ENCODE measurements at regions not wholly inside any gene's neighbourhood (a gene's known extent, or its start where the extent isn't known, plus 50 kb on each side); places are given as distances from the start of the nearest gene placed in this dataset.
"Not testable (repeated sequence)": the region's sequence is repeated elsewhere in the genome, so short reads cannot be mapped to it uniquely, and the experiment has no call there.

DNA sequence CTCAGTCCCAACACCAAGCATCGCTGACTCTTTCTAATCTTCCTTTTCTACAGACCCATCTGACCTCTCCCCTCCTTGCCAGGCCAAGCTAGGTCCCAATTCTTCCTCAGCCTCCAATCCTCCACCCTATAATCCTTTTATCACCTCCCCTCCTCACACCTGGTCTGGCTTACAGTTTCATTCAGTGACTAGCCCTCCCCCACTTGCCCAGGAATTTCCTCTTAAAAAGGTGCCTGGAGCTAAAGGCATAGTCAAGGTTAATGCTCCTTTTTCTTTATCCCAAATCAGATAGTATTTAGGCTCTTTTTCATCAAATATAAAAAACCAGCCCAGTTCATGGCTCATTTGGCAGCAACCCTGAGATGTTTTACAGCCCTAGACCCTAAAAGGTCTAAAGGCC, 327.1 kb upstream of the KCNMB2 start:
- H3K4me1 ChIP-seq (ENCODE audit: insufficient read depth, low read length); H3K27ac Mint-ChIP-seq; H3K27me3 Mint-ChIP-seq; H3K9me3 ChIP-seq (ENCODE audit: control insufficient read depth in 1 of 2, insufficient read depth in 1 of 2, low read length in 2 of 2); POLR2A ChIA-PET; H3K4me1 Mint-ChIP-seq (ENCODE audit: low read depth); H3K9me3 Mint-ChIP-seq; H3K36me3 Mint-ChIP-seq (ENCODE audit: low read depth); H3K27me3 ChIP-seq (ENCODE audit: control insufficient read depth in 1 of 2, insufficient read depth in 2 of 2, low read length in 2 of 2); intact Hi-C loops (cut with DNase I, micrococcal nuclease); H3K4me3 Mint-ChIP-seq; H3K27ac ChIP-seq (ENCODE audit: low read depth in 1 of 2, low read length in 2 of 2); DNase-seq; H3K4me3 ChIP-seq (ENCODE audit: low read length); H3K36me3 ChIP-seq (ENCODE audit: insufficient read depth, low read length); ATAC-seq (ENCODE audit: poor library complexity): not testable (repeated sequence)
- CTCF ChIA-PET, result interaction anchor here (1.2 kb wide), 1 partner anchor 36 kb away, joined by 3 read pairs; no protein-coding TSS in a partner anchor

DNA sequence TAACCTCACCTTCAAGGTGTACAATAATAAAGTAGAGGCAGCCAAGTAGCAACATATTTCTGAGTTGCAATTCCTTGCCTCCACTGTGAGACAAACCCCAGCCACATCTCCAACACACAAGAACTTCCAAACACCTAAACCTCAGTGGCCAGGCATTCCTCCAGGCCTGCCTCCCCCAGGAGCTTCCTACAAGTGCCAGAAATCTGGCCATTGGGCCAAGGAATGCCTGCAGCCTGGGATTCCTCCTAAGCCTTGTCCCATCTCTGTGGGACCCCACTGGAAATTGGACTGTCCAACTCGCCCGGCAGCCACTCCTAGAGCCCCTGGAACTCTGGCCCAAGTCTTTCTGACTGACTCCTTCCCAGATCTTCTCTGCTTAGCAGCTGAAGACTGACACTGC, 326.6 kb upstream of the KCNMB2 start:
- ATAC-seq (ENCODE audit: poor library complexity); H3K9me3 ChIP-seq (ENCODE audit: control insufficient read depth in 1 of 2, insufficient read depth in 1 of 2, low read length in 2 of 2); H3K4me3 ChIP-seq (ENCODE audit: low read length); H3K4me3 Mint-ChIP-seq; H3K27ac Mint-ChIP-seq; intact Hi-C loops (cut with DNase I, micrococcal nuclease); H3K36me3 Mint-ChIP-seq (ENCODE audit: low read depth); H3K27ac ChIP-seq (ENCODE audit: low read depth in 1 of 2, low read length in 2 of 2); POLR2A ChIA-PET; H3K4me1 Mint-ChIP-seq (ENCODE audit: low read depth); H3K27me3 Mint-ChIP-seq; H3K36me3 ChIP-seq (ENCODE audit: insufficient read depth, low read length); H3K4me1 ChIP-seq (ENCODE audit: insufficient read depth, low read length); H3K27me3 ChIP-seq (ENCODE audit: control insufficient read depth in 1 of 2, insufficient read depth in 2 of 2, low read length in 2 of 2); H3K9me3 Mint-ChIP-seq; DNase-seq: not testable (repeated sequence)
- CTCF ChIA-PET, result interaction anchor here (1.2 kb wide), 1 partner anchor 36 kb away, joined by 3 read pairs; no protein-coding TSS in a partner anchor

DNA sequence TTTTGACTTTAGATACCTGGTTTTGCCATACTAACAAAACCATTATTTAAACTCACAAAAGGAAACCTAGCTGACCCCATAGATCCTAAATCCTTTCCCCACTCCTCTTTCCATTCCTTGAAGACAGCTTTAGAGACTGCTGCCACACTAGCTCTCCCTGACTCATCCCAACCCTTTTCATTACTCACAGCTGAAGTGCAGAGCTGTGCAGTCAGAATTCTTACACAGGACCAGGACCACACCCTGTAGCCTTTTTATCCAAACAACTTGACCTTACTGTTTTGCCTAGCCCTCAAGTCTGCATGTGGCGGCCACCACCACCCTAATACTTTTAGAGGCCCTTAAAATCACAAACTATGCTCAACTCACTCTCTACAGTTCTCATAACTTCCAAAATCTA, 325.1 kb upstream of the KCNMB2 start:
- DNase-seq; H3K27me3 Mint-ChIP-seq; H3K36me3 ChIP-seq (ENCODE audit: insufficient read depth, low read length); H3K9me3 Mint-ChIP-seq; CTCF ChIA-PET; H3K4me1 ChIP-seq (ENCODE audit: insufficient read depth, low read length); H3K27ac ChIP-seq (ENCODE audit: low read depth in 1 of 2, low read length in 2 of 2); H3K36me3 Mint-ChIP-seq (ENCODE audit: low read depth); H3K4me3 ChIP-seq (ENCODE audit: low read length); H3K4me1 Mint-ChIP-seq (ENCODE audit: low read depth); H3K9me3 ChIP-seq (ENCODE audit: control insufficient read depth in 1 of 2, insufficient read depth in 1 of 2, low read length in 2 of 2); ATAC-seq (ENCODE audit: poor library complexity); H3K27me3 ChIP-seq (ENCODE audit: control insufficient read depth in 1 of 2, insufficient read depth in 2 of 2, low read length in 2 of 2); POLR2A ChIA-PET; intact Hi-C loops (cut with DNase I, micrococcal nuclease); H3K27ac Mint-ChIP-seq; H3K4me3 Mint-ChIP-seq: not testable (repeated sequence)

DNA sequence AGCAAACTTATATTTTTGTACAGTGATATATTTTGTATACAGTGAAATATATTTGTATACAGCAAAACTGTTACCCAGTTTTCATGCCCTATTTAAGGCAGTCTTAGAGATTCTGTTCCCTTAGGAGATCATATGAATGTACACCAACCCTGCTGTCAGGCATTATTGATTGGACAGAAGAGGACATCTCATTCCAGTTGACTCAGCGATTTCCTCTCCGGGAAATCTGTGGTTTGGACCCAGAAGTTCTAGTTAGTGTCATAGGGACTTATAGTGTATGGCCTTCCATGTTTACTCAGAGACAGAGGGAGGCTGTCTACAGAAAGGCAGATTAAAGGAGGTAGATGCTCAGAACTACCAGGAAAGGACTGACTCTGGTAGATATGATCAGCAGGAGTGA, 318.8 kb upstream of the KCNMB2 start:
- ChIA-PET CTCF (no interaction called here), POLR2A (no interaction called here)
- H3K27ac Mint-ChIP-seq, result no peak overlapping the region
- H3K27me3 ChIP-seq (ENCODE audit: control insufficient read depth in 1 of 2, insufficient read depth in 2 of 2, low read length in 2 of 2), result no peaks in the 10 kb centered on the region
- no peaks in the 10 kb centered on the region for H3K36me3 ChIP-seq (ENCODE audit: insufficient read depth, low read length)
- DNase-seq (no peak), ATAC-seq (ENCODE audit: poor library complexity) (no peak)
- no peak overlapping the region for H3K27ac ChIP-seq (ENCODE audit: low read depth in 1 of 2, low read length in 2 of 2)
- no peaks in the 10 kb centered on the region for H3K9me3 ChIP-seq (ENCODE audit: control insufficient read depth in 1 of 2, insufficient read depth in 1 of 2, low read length in 2 of 2)
- no peaks in the 10 kb centered on the region for H3K4me1 Mint-ChIP-seq (ENCODE audit: low read depth)
- H3K36me3 Mint-ChIP-seq (ENCODE audit: low read depth), result no peaks in the 10 kb centered on the region
- intact Hi-C loops (cut with DNase I, micrococcal nuclease), result no loop called here
- no peaks in the 10 kb centered on the region for H3K9me3 Mint-ChIP-seq
- H3K4me1 ChIP-seq (ENCODE audit: insufficient read depth, low read length), result no peaks in the 10 kb centered on the region
- no peak overlapping the region for H3K4me3 ChIP-seq (ENCODE audit: low read length)
- TF ChIP-seq, protein P1, sequence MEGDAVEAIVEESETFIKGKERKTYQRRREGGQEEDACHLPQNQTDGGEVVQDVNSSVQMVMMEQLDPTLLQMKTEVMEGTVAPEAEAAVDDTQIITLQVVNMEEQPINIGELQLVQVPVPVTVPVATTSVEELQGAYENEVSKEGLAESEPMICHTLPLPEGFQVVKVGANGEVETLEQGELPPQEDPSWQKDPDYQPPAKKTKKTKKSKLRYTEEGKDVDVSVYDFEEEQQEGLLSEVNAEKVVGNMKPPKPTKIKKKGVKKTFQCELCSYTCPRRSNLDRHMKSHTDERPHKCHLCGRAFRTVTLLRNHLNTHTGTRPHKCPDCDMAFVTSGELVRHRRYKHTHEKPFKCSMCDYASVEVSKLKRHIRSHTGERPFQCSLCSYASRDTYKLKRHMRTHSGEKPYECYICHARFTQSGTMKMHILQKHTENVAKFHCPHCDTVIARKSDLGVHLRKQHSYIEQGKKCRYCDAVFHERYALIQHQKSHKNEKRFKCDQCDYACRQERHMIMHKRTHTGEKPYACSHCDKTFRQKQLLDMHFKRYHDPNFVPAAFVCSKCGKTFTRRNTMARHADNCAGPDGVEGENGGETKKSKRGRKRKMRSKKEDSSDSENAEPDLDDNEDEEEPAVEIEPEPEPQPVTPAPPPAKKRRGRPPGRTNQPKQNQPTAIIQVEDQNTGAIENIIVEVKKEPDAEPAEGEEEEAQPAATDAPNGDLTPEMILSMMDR (IDR thresholded peaks at IDR 0.05), result no peak
- no peaks in the 10 kb centered on the region for H3K27me3 Mint-ChIP-seq
- no peak overlapping the region for H3K4me3 Mint-ChIP-seq

DNA sequence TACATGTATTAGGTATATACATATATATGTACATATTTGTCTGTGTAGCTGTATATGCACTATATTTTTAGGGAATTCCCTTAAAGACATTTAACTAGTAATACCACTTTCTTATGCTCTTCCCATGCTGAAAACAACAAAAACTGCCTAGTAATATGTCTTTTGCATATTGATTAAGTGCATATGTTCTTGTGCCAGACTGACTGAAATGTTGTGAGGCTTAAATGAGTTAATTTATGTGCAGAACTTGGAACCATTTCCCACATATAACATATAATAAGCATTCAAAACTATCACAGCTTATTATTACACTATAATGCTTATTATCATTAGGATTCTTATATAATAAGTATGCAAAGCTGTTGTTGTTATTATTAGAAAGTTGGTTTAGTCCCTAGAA, 318.0 kb upstream of the KCNMB2 start:
- ChIA-PET POLR2A (no interaction called here), CTCF (no interaction called here)
- H3K9me3 Mint-ChIP-seq, result no peaks in the 10 kb centered on the region
- no peaks in the 10 kb centered on the region for H3K9me3 ChIP-seq (ENCODE audit: control insufficient read depth in 1 of 2, insufficient read depth in 1 of 2, low read length in 2 of 2)
- DNase-seq, result no peak
- no peaks in the 10 kb centered on the region for H3K27me3 ChIP-seq (ENCODE audit: control insufficient read depth in 1 of 2, insufficient read depth in 2 of 2, low read length in 2 of 2)
- H3K4me1 Mint-ChIP-seq (ENCODE audit: low read depth), result no peaks in the 10 kb centered on the region
- H3K36me3 Mint-ChIP-seq (ENCODE audit: low read depth), result no peaks in the 10 kb centered on the region
- ATAC-seq (ENCODE audit: poor library complexity), result no peak
- H3K36me3 ChIP-seq (ENCODE audit: insufficient read depth, low read length), result no peaks in the 10 kb centered on the region
- no peaks in the 10 kb centered on the region for H3K27me3 Mint-ChIP-seq
- no peak overlapping the region for H3K27ac ChIP-seq (ENCODE audit: low read depth in 1 of 2, low read length in 2 of 2)
- no peak overlapping the region for H3K4me3 ChIP-seq (ENCODE audit: low read length)
- TF ChIP-seq, protein P1 (IDR thresholded peaks at IDR 0.05), result no peak
- H3K4me1 ChIP-seq (ENCODE audit: insufficient read depth, low read length), result no peaks in the 10 kb centered on the region
- no peak overlapping the region for H3K27ac Mint-ChIP-seq
- intact Hi-C loops (cut with DNase I, micrococcal nuclease), result no loop called here
- no peak overlapping the region for H3K4me3 Mint-ChIP-seq

DNA sequence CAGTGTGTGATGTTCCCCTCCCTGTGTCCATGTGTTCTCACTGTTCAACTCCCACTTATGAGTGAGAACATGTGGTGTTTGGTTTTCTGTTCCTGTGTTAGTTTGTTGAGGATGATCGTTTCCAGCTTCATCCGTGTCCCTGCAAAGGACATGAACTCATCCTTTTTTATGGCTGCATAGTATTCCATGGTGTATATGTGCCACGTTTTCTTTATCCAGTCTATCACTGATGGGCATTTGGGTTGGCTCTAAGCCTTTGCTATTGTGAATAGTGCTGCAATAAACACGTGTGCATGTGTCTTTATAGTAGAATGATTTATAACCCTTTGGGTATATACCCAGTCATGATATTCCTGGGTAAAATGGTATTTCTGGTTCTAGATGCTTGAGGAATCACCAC, 316.6 kb upstream of the KCNMB2 start:
- CTCF ChIA-PET; ATAC-seq (ENCODE audit: poor library complexity); H3K4me3 ChIP-seq (ENCODE audit: low read length); H3K9me3 ChIP-seq (ENCODE audit: control insufficient read depth in 1 of 2, insufficient read depth in 1 of 2, low read length in 2 of 2); H3K36me3 ChIP-seq (ENCODE audit: insufficient read depth, low read length); H3K36me3 Mint-ChIP-seq (ENCODE audit: low read depth); H3K4me1 Mint-ChIP-seq (ENCODE audit: low read depth); H3K9me3 Mint-ChIP-seq; DNase-seq; H3K27me3 Mint-ChIP-seq; H3K27me3 ChIP-seq (ENCODE audit: control insufficient read depth in 1 of 2, insufficient read depth in 2 of 2, low read length in 2 of 2); intact Hi-C loops (cut with DNase I, micrococcal nuclease); H3K4me1 ChIP-seq (ENCODE audit: insufficient read depth, low read length); H3K27ac ChIP-seq (ENCODE audit: low read depth in 1 of 2, low read length in 2 of 2); POLR2A ChIA-PET; H3K27ac Mint-ChIP-seq; H3K4me3 Mint-ChIP-seq: not testable (repeated sequence)
